GM23248 (cell line): ENCODE measurements at regions not wholly inside any gene's neighbourhood (a gene's known extent, or its start where the extent isn't known, plus 50 kb on each side); places are given as distances from the start of the nearest gene placed in this dataset.
A peak's percentile ranks its signal among the peaks of the same experiment; 100 is the strongest.

Experiments
- DNase-seq: peaks from one replicate; pipeline ENCODE4 v3.0.0-alpha.2; 2015
- H2AFZ ChIP-seq: fragments of 200-600 bp; sonication (generic); 2 replicates; pipeline ENCODE4 v1.6.1; 2016; ENCODE audit warnings: antibody characterized with exemption
- H3F3A ChIP-seq: fragments of 200-600 bp; sonication (generic); 2 replicates; pipeline ENCODE4 v1.6.1; 2016; ENCODE audit warnings: mild to moderate bottlenecking, antibody characterized with exemption, mixed run types; ENCODE audit not compliant: insufficient read depth
- H3K27ac ChIP-seq: fragments of 200-600 bp; sonication (generic); 2 replicates; pipeline ENCODE4 v1.5.1; 2016; ENCODE audit warnings: mild to moderate bottlenecking
- H3K27me3 ChIP-seq: fragments of 200-600 bp; sonication (generic); replicated peaks from 2 replicates; pipeline ENCODE4 v1.6.1; 2016; ENCODE audit warnings: mild to moderate bottlenecking; ENCODE audit not compliant: insufficient read depth
- H3K36me3 ChIP-seq: fragments of 200-600 bp; sonication (generic); 2 replicates; pipeline ENCODE4 v1.6.1; 2016; ENCODE audit warnings: low read depth, mild to moderate bottlenecking
- H3K4me1 ChIP-seq: fragments of 200-600 bp; sonication (generic); 2 replicates; pipeline ENCODE4 v1.6.1; 2016; ENCODE audit warnings: mild to moderate bottlenecking; ENCODE audit not compliant: insufficient read depth
- H3K4me2 ChIP-seq: fragments of 200-600 bp; sonication (generic); one replicate; pipeline ENCODE4 v1.6.1; 2016; ENCODE audit warnings: mild to moderate bottlenecking; ENCODE audit not compliant: unreplicated experiment
- H3K4me3 ChIP-seq: fragments of 200-600 bp; sonication (generic); 2 replicates; pipeline ENCODE4 v1.5.1; 2016; ENCODE audit warnings: mild to moderate bottlenecking
- H3K79me2 ChIP-seq: fragments of 200-600 bp; sonication (generic); 2 replicates; pipeline ENCODE4 v1.6.1; 2016; ENCODE audit warnings: mild to moderate bottlenecking; ENCODE audit not compliant: insufficient read depth
- H3K9ac ChIP-seq: fragments of 200-600 bp; sonication (generic); 2 replicates; pipeline ENCODE4 v1.6.1; 2016; ENCODE audit warnings: mild to moderate bottlenecking
- H3K9me2 ChIP-seq: fragments of 200-600 bp; sonication (generic); 2 replicates; pipeline ENCODE4 v1.6.1; 2016; ENCODE audit warnings: mixed run types, mild to moderate bottlenecking, moderate library complexity; ENCODE audit not compliant: insufficient read depth
- H3K9me3 ChIP-seq: fragments of 200-600 bp; sonication (generic); one replicate; pipeline ENCODE4 v1.6.1; 2017; ENCODE audit warnings: low read depth
- H4K20me1 ChIP-seq: fragments of 200-600 bp; sonication (generic); 2 replicates; pipeline ENCODE4 v1.6.0; 2016; ENCODE audit not compliant: insufficient read depth
- EZH2 ChIP-seq: fragments of 200-600 bp; sonication (generic); IDR thresholded peaks from 2 replicates; pipeline ENCODE4 v1.6.1; 2018; ENCODE audit warnings: antibody characterized with exemption, mild to moderate bottlenecking; ENCODE audit not compliant: insufficient read depth, poor library complexity, severe bottlenecking
- EZH2phosphoT487 ChIP-seq: fragments of 200-600 bp; sonication (generic); IDR thresholded peaks from 2 replicates; pipeline ENCODE4 v1.6.1; 2018; ENCODE audit warnings: antibody characterized with exemption, moderate library complexity, mild to moderate bottlenecking, low read depth; ENCODE audit not compliant: insufficient read depth
- WGBS, 2 experiments: methylation state at CpG; one replicate each; pipeline ENCODE4 v1.1.6; 2015 to 2017; ENCODE audit warnings: low lambda C conversion rate in 2 of 2, low coverage in 1 of 2; ENCODE audit errors: missing lambda C conversion rate in 2 of 2; 5-methylcytosine and 5-hydroxymethylcytosine counted together
- in situ Hi-C: fragments of 300-500 bp; cut with MboI; formaldehyde crosslinking; loops from 2 replicates; pipeline ENCODE4 v1.15.0; 2020

DNA sequence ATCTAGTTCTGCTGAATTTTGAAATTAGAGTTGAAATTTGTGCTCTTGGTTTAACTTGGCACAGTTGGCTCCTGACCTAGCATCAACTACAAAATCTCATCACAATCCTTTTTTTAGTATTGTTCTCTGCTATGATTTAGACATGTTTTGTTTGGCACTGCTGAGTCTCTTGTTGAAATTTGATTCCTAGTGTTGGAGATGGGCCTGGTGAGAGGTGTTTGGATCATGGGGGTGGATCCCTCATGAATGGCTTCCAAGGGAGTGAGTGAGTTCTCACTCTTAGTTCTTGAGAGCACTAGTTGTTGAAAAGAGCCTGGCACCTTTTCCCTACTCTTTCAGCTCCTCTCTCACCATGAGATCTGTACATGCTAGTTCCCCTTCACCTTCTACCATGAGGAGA, 605.6 kb upstream of the SLC39A10 start:
- no peak overlapping the region for H3K4me2 ChIP-seq
- no peaks in the 10 kb centered on the region for H3K9me3 ChIP-seq
- H2AFZ ChIP-seq: no peak overlapping the region
- H3K4me3 ChIP-seq: no peak overlapping the region
- TF ChIP-seq EZH2phosphoT487 (no peak), EZH2 (no peak)
- no peak overlapping the region for H3K9ac ChIP-seq
- H3F3A ChIP-seq: no peaks in the 10 kb centered on the region
- DNase-seq: no peak
- no peaks in the 10 kb centered on the region for H3K4me1 ChIP-seq
- no peak overlapping the region for H3K27ac ChIP-seq
- H4K20me1 ChIP-seq: no peaks in the 10 kb centered on the region
- no peaks in the 10 kb centered on the region for H3K27me3 ChIP-seq
- H3K9me2 ChIP-seq: no peaks in the 10 kb centered on the region
- H3K36me3 ChIP-seq: no peaks in the 10 kb centered on the region
- in situ Hi-C loops: no loop called here
- H3K79me2 ChIP-seq: no peaks in the 10 kb centered on the region

DNA sequence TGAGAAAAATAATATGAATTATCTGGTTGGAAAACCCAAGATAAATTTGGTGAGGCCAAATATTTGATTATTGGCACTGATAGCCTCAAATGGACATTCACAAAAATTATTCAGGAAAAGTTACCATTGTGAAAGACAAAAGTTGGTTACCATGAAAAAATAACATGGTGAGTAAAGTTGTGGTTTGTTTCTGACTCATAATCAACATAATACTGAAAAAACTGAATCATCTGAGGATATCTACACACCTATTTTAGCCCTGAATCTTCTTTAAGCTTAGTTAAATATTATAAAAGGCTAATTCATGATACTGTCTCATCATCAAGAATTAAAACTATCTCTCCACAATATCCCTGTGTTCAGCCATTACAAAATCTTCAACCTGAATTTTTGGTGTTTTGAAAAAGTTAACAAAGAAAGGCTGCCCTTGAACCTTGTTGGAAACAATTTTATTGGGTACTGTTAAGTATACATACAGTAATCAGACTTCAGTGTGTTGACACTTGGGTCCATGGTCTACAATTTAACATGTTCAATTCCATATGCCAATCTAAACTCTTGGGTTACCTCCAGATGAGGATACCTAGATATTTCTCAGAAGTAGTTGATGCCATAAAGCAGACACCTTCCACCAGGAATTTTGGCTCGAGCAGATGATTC, 607.5 kb upstream of the SLC39A10 start:
- Histone ChIP-seq H4K20me1 (no peaks in the 10 kb centered on the region), H3K4me1 (no peaks in the 10 kb centered on the region), H3K9me2 (no peaks in the 10 kb centered on the region), H3K9me3 (no peaks in the 10 kb centered on the region), H3F3A (no peaks in the 10 kb centered on the region), H3K79me2 (no peaks in the 10 kb centered on the region), H3K27me3 (no peaks in the 10 kb centered on the region), H3K36me3 (no peaks in the 10 kb centered on the region), H3K4me2 (no peak overlapping the region), H3K9ac (no peak overlapping the region), H3K27ac (no peak overlapping the region), H3K4me3 (no peak overlapping the region), H2AFZ (no peak overlapping the region)
- in situ Hi-C loops: no loop called here
- 20 to 41% methylated on average over 1 of the region's 1 CpG for WGBS, 2 experiments
- TF ChIP-seq EZH2 (no peak), EZH2phosphoT487 (no peak)
- peak; percentile 42 for DNase-seq

GRCh38 chr2:195047955-195048354, 609.1 kb upstream of the SLC39A10 start:
- WGBS, 2 experiments: 55 to 58% methylated on average over 2 of the region's 2 CpGs
- in situ Hi-C loops: no loop called here
- no peaks in the 10 kb centered on the region for H3K9me2 ChIP-seq
- no peak overlapping the region for H3K4me2 ChIP-seq
- H3K4me1 ChIP-seq: no peaks in the 10 kb centered on the region
- no peaks in the 10 kb centered on the region for H3K36me3 ChIP-seq
- H3F3A ChIP-seq: no peaks in the 10 kb centered on the region
- H3K79me2 ChIP-seq: no peaks in the 10 kb centered on the region
- H4K20me1 ChIP-seq: no peaks in the 10 kb centered on the region
- no peaks in the 10 kb centered on the region for H3K27me3 ChIP-seq
- H3K4me3 ChIP-seq: no peak overlapping the region
- no peaks in the 10 kb centered on the region for H3K9me3 ChIP-seq
- no peak overlapping the region for H3K9ac ChIP-seq
- H2AFZ ChIP-seq: no peak overlapping the region
- no peak for DNase-seq
- no peak for TF ChIP-seq EZH2
- no peak for TF ChIP-seq EZH2phosphoT487
- H3K27ac ChIP-seq: no peak overlapping the region

- 74 to 81% methylated on average over 1 of the region's 1 CpG for WGBS, 2 experiments
Measured at GRCh38 chr2:195044801-195045200, 612.2 kb upstream of the SLC39A10 start.

DNA sequence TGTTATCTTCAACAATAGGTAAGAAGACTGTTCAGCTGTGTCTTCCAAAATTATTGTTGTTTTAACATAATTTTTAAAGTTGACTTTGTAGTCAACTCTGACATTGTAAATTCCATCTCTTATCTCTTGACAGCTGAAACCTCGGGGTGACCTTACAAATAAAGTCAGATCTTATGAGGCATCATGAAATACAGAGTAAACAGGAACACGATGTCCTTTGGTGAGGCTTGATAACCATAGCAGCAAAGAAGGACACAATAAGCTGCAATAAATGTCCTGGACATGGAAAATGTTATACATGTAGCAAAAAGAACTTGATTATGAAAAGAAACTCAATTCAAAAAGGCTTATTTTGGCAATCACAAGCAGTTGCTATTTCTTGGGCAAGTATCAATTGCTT, 618.9 kb upstream of the SLC39A10 start:
- no peaks in the 10 kb centered on the region for H3K9me3 ChIP-seq
- H3K36me3 ChIP-seq: no peaks in the 10 kb centered on the region
- H3K4me3 ChIP-seq: no peak overlapping the region
- H3K79me2 ChIP-seq: no peaks in the 10 kb centered on the region
- DNase-seq: no peak
- 1 to 3% methylated on average over 2 of the region's 2 CpGs for WGBS, 2 experiments
- no peaks in the 10 kb centered on the region for H3K9me2 ChIP-seq
- no peaks in the 10 kb centered on the region for H3K27me3 ChIP-seq
- no peak overlapping the region for H3K27ac ChIP-seq
- no peak overlapping the region for H2AFZ ChIP-seq
- H4K20me1 ChIP-seq: no peaks in the 10 kb centered on the region
- TF ChIP-seq EZH2 (no peak), EZH2phosphoT487 (no peak)
- no peaks in the 10 kb centered on the region for H3F3A ChIP-seq
- no peaks in the 10 kb centered on the region for H3K4me1 ChIP-seq
- in situ Hi-C loops: no loop called here
- no peak overlapping the region for H3K9ac ChIP-seq
- H3K4me2 ChIP-seq: no peak overlapping the region

More at GRCh38 chr2:195044801-195045200, 612.2 kb upstream of the SLC39A10 start:
- no peak for TF ChIP-seq EZH2phosphoT487
- TF ChIP-seq EZH2: no peak
- no peaks in the 10 kb centered on the region for H3K27me3 ChIP-seq
- no peaks in the 10 kb centered on the region for H3K9me3 ChIP-seq
- no peaks in the 10 kb centered on the region for H3K36me3 ChIP-seq
- no peak overlapping the region for H3K9ac ChIP-seq
- H4K20me1 ChIP-seq: no peaks in the 10 kb centered on the region
- H3K4me3 ChIP-seq: no peak overlapping the region
- no peaks in the 10 kb centered on the region for H3K4me1 ChIP-seq
- H3K4me2 ChIP-seq: no peak overlapping the region
- in situ Hi-C loops: no loop called here
- no peaks in the 10 kb centered on the region for H3K79me2 ChIP-seq
- DNase-seq: no peak
- no peak overlapping the region for H3K27ac ChIP-seq
- no peak overlapping the region for H2AFZ ChIP-seq
- no peaks in the 10 kb centered on the region for H3K9me2 ChIP-seq
- no peaks in the 10 kb centered on the region for H3F3A ChIP-seq
